GM10248 (cell line): ENCODE measurements at regions not wholly inside any gene's neighbourhood (a gene's known extent, or its start where the extent isn't known, plus 50 kb on each side); places are given as distances from the start of the nearest gene placed in this dataset.
"Not testable (repeated sequence)": the region's sequence is repeated elsewhere in the genome, so short reads cannot be mapped to it uniquely, and the experiment has no call there.

Source experiments
- CTCF ChIA-PET: fragments of 300-600 bp; sonication (Branson Sonifier 250); formaldehyde crosslinking; extraction: SDS; loops from one replicate; lab custom pipeline; 2021; ENCODE audit warnings: antibody characterized with exemption; lab: Yijun Ruan, JAX
- POLR2A ChIA-PET: fragments of 350-650 bp; sonication (Branson Sonifier 250); formaldehyde crosslinking; extraction: SDS; loops from one replicate; lab custom pipeline; 2020; ENCODE audit warnings: antibody characterized with exemption; lab: Yijun Ruan, JAX
- DNase-seq: peaks from one replicate; pipeline ENCODE4 v3.0.0; 2012; ENCODE audit errors: extremely low spot score
- CTCF ChIP-seq: IDR thresholded peaks from 2 replicates; pipeline ENCODE4 v1.5.1; 2012; ENCODE audit warnings: mild to moderate bottlenecking, low read depth; ENCODE audit errors: extremely low read depth, missing control alignments, control extremely low read depth

GRCh38 chr2:78261454-78261853 lies 739.3 kb upstream of the LRRTM4 start:
- no peak for TF ChIP-seq CTCF
- DNase-seq = no peak
- ChIA-PET CTCF (interaction anchor here (1.1 kb wide), 1 partner anchor 11 kb away, joined by 3 read pairs; no protein-coding TSS in a partner anchor), POLR2A (no interaction called here)

DNA sequence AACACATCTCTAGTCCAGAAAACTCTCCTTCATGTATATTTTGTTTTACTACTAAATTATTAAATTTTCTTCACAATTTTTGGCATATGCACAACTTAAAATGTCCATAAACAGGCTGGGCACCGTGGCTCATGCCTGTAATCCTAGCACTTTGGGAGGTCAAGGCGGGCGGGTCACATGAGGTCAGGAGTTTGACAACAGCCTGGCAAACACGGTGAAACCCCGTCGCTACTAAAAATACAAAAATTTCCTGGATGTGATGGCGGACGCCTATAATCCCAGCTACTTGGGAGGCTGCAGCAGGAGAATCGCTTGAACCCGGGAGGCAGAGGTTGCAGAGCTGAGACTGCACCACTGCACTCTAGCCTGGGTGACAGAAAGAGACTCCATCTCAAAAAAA lies 739.9 kb upstream of the LRRTM4 start:
- POLR2A ChIA-PET, CTCF ChIA-PET, DNase-seq: not testable (repeated sequence)

GRCh38 chr2:78262713-78263375 lies 740.7 kb upstream of the LRRTM4 start:
- no peak for DNase-seq
- ChIA-PET CTCF (interaction anchor here (0.9 kb wide), 1 partner anchor 11 kb away, joined by 3 read pairs; no protein-coding TSS in a partner anchor), POLR2A (no interaction called here)
- no peak for TF ChIP-seq CTCF

GRCh38 chr2:78263571-78263970 lies 741.4 kb upstream of the LRRTM4 start:
- TF ChIP-seq CTCF = no peak
- CTCF ChIA-PET = interaction anchor here (0.9 kb wide), 1 partner anchor 10 kb away, joined by 3 read pairs; no protein-coding TSS in a partner anchor
- POLR2A ChIA-PET = no interaction called here
- no peak for DNase-seq

DNA sequence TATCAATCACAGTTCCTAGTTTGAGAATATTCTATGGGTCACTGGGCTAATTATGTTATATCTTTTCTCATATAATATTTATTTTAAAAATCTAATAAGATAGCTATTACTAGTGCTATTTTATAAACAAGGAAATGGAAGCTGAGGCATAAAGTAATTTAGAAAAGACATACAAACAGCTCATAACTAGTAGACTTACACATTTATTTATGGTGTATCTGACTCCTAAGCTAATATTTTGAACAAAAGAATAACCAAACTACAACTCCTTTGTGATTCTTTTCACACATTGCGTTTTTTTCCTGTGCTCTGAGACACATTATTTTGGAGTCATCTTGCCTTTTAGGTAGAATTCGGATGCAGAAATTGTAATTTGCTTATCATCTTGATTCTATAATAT lies 742.0 kb upstream of the LRRTM4 start:
- DNase-seq = no peak
- POLR2A ChIA-PET = no interaction called here
- CTCF ChIA-PET = no interaction called here
- no peak for TF ChIP-seq CTCF

DNA sequence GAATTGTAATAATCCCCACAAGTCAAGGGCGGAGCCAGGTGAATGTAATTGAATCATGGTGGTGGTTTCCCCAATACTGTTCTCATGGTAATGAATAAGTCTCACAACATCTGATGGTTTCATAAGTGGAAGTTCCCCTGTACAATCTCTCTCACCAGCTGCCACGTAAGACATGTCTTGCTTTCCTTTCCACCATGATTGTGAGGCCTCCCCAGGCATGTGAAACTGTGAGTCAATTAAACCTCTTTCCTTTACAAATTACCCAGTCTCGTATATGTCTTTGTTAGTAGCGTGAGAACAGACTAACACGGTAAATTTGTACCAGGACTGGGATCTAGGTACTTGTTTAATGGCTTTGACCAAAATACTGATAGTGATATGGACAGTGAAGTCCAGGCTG lies 744.3 kb upstream of the REG3G start:
- no peak for TF ChIP-seq CTCF
- ChIA-PET CTCF (no interaction called here), POLR2A (no interaction called here)
- DNase-seq = no peak

DNA sequence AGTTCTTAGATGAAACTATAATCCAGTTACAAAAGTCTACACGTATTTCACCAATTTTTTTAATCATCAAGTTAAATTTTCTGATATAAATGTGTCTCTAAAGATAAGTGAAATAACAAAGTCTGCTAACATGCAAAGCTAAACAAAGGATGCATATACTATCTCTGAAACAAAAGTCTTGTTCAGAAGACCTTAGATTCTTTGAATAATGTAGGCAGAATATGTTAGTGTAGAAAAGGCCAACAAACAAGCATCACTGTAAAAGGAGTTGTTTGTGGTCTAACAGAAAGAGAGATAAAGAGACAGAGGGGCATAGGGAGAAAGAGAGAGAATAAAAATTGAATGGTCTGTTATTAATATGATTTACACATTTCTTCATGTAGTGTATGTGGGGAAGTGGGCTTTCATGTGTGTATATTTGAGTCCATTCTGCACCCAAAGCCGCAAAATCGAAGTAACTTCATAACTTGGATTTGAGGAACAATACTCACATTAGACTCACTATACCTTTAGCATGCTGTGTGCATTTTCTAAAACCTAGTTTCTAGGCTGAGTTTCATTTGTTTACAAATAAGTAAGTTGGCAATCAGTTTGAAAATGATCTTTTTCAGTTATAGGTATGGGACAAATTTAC lies 734.8 kb upstream of the REG3G start:
- no peak for TF ChIP-seq CTCF
- ChIA-PET POLR2A (no interaction called here), CTCF (no interaction called here)
- no peak for DNase-seq
